H1 (cell line): ENCODE measurements at regions not wholly inside any gene's neighbourhood (a gene's known extent, or its start where the extent isn't known, plus 50 kb on each side); places are given as distances from the start of the nearest gene placed in this dataset.

ENCODE experiments used
- CTCF ChIA-PET: fragments of 300-600 bp; sonication (Branson Sonifier 250); formaldehyde crosslinking; loops from one replicate; lab custom pipeline; 2021; ENCODE audit not compliant: partially characterized antibody; lab: Charles Lee
- POLR2A ChIA-PET: fragments of 300-600 bp; sonication (Branson Sonifier 250); formaldehyde crosslinking; loops from one replicate; lab custom pipeline; 2021; ENCODE audit warnings: inconsistent platforms; ENCODE audit not compliant: partially characterized antibody; lab: Charles Lee
- DNase-seq, 2 experiments: peaks; one replicate each; pipeline versions ENCODE4 v3.0.0 to v3.0.0-alpha.2; 2010 to 2022; ENCODE audit warnings: low spot score in 2 of 2, low read depth in 1 of 2, mixed read lengths in 1 of 2
- FAIRE-seq: peaks from 2 replicates; lab custom pipeline; 2011; peaks lifted over from hg19 to GRCh38; lab: Jason Lieb, UNC
- H2AFZ ChIP-seq: 2 replicates; pipeline ENCODE4 v1.8.1; 2012; ENCODE audit warnings: low read length, inconsistent platforms
- H2AK5ac ChIP-seq: 2 replicates; pipeline ENCODE4 v1.6.1; 2013; ENCODE audit warnings: low read depth, low read length
- H2BK120ac ChIP-seq: replicated peaks from 2 replicates; pipeline ENCODE3; 2013; ENCODE audit warnings: low read depth, low read length, inconsistent platforms
- H2BK12ac ChIP-seq: 2 replicates; pipeline ENCODE4 v1.6.1; 2013; ENCODE audit warnings: low read depth, low read length
- H2BK15ac ChIP-seq: 2 replicates; pipeline ENCODE4 v1.6.1; 2013; ENCODE audit warnings: low read length
- H2BK20ac ChIP-seq: 2 replicates; pipeline ENCODE4 v1.6.1; 2013; ENCODE audit warnings: low read length
- H2BK5ac ChIP-seq: 2 replicates; pipeline ENCODE4 v1.6.1; 2013; ENCODE audit warnings: low read depth, low read length
- H3K14ac ChIP-seq: 2 replicates; pipeline ENCODE4 v1.6.1; 2013; ENCODE audit warnings: inconsistent platforms; ENCODE audit not compliant: insufficient read length
- H3K18ac ChIP-seq: 2 replicates; pipeline ENCODE4 v1.6.1; 2013; ENCODE audit warnings: low read length; ENCODE audit errors: extremely low read depth
- H3K23ac ChIP-seq: 2 replicates; pipeline ENCODE4 v1.6.1; 2013; ENCODE audit warnings: inconsistent platforms; ENCODE audit not compliant: insufficient read length
- H3K23me2 ChIP-seq: 2 replicates; pipeline ENCODE4 v1.6.1; 2013; ENCODE audit warnings: low read depth, low read length
- H3K27ac ChIP-seq: 2 replicates; pipeline ENCODE4 v1.6.1; 2011; ENCODE audit warnings: low read depth, low read length, inconsistent platforms
- H3K27me3 ChIP-seq, 4 experiments: replicated peaks in 1 of 4; 1 replicate in 1 of 4; 2 replicates in 3 of 4; pipeline versions ENCODE4 v1.6.1 to v1.8.1; 2011 to 2013; ENCODE audit warnings: low read length in 3 of 4, mild to moderate bottlenecking in 3 of 4, inconsistent platforms in 2 of 4, mixed read lengths in 2 of 4, moderate library complexity in 1 of 4; ENCODE audit not compliant: control insufficient read depth in 3 of 4, insufficient read depth in 3 of 4; ENCODE audit errors: extremely low read depth in 1 of 4
- H3K36me3 ChIP-seq, 4 experiments: 2 replicates each; pipeline versions ENCODE4 v1.6.1 to v1.8.1; 2011 to 2013; ENCODE audit warnings: mild to moderate bottlenecking in 4 of 4, low read length in 3 of 4, moderate library complexity in 2 of 4, control low read depth in 1 of 4, inconsistent platforms in 1 of 4; ENCODE audit not compliant: insufficient read depth in 4 of 4, control insufficient read depth in 2 of 4
- H3K4ac ChIP-seq: replicated peaks from 2 replicates; pipeline ENCODE3; 2013; ENCODE audit warnings: low read length, low read depth, mixed read lengths, inconsistent platforms; ENCODE audit not compliant: insufficient read length
- H3K4me1 ChIP-seq, 4 experiments: replicated peaks in 1 of 4; 1 replicate in 1 of 4; 2 replicates in 3 of 4; pipeline versions ENCODE4 v1.6.1 to v1.8.1; 2011 to 2013; ENCODE audit warnings: low read length in 3 of 4, inconsistent platforms in 2 of 4, mixed read lengths in 1 of 4; ENCODE audit not compliant: insufficient read depth in 4 of 4, control insufficient read depth in 3 of 4
- H3K4me2 ChIP-seq, 2 experiments: 2 replicates each; pipeline versions ENCODE4 v1.6.1 to v1.8.1; 2011 to 2013; ENCODE audit warnings: low read depth in 2 of 2, low read length in 2 of 2, control low read depth in 1 of 2, inconsistent platforms in 1 of 2, mild to moderate bottlenecking in 1 of 2; ENCODE audit not compliant: insufficient read depth in 1 of 2
- H3K4me3 ChIP-seq, 4 experiments: fragments of 200-600, 300-600 bp in 1 of 4; sonication (generic), shearing (Covaris generic), sonication (Bioruptor Twin) in 1 of 4; 2 replicates each; pipeline versions ENCODE4 v1.5.1 to v1.8.1; 2011 to 2016; ENCODE audit warnings: low read length in 4 of 4, low read depth in 3 of 4, control low read depth in 2 of 4, inconsistent platforms in 2 of 4, mild to moderate bottlenecking in 2 of 4, mixed read lengths in 1 of 4, moderate library complexity in 1 of 4; ENCODE audit not compliant: insufficient read depth in 2 of 4; ENCODE audit errors: extremely low read depth in 1 of 4
- H3K56ac ChIP-seq: replicated peaks from 2 replicates; pipeline ENCODE3; 2013; ENCODE audit warnings: low read depth, mild to moderate bottlenecking, mixed read lengths, low read length, inconsistent platforms; ENCODE audit not compliant: insufficient read length
- H3K79me1 ChIP-seq: 2 replicates; pipeline ENCODE4 v1.6.1; 2013; ENCODE audit warnings: low read depth, low read length, control low read depth
- H3K79me2 ChIP-seq, 2 experiments: 2 replicates each; pipeline versions ENCODE4 v1.6.1 to v1.8.1; 2012 to 2013; ENCODE audit warnings: low read length in 2 of 2, mild to moderate bottlenecking in 2 of 2, inconsistent platforms in 1 of 2; ENCODE audit not compliant: insufficient read depth in 2 of 2, control insufficient read depth in 1 of 2
- H3K9ac ChIP-seq, 4 experiments: replicated peaks in 1 of 4; 1 replicate in 1 of 4; 2 replicates in 3 of 4; pipeline versions ENCODE4 v1.6.1 to v1.8.1; 2011 to 2013; ENCODE audit warnings: low read depth in 3 of 4, low read length in 3 of 4, control low read depth in 2 of 4, mild to moderate bottlenecking in 2 of 4, moderate library complexity in 2 of 4, inconsistent platforms in 1 of 4; ENCODE audit errors: extremely low read depth in 1 of 4
- H3K9me3 ChIP-seq, 2 experiments: 2 replicates each; pipeline versions ENCODE4 v1.6.1 to v1.8.1; 2012 to 2013; ENCODE audit warnings: mild to moderate bottlenecking in 2 of 2, moderate library complexity in 2 of 2, control low read depth in 1 of 2, inconsistent platforms in 1 of 2, low read depth in 1 of 2, low read length in 1 of 2, mixed read lengths in 1 of 2; ENCODE audit not compliant: insufficient read depth in 2 of 2
- H4K20me1 ChIP-seq, 2 experiments: replicated peaks in 1 of 2; 2 replicates each; pipeline versions ENCODE3 to v1.8.1; 2011 to 2013; ENCODE audit warnings: inconsistent platforms in 2 of 2, low read length in 2 of 2, mild to moderate bottlenecking in 1 of 2; ENCODE audit not compliant: insufficient read depth in 2 of 2, control insufficient read depth in 1 of 2
- H4K5ac ChIP-seq: 2 replicates; pipeline ENCODE4 v1.6.1; 2013; ENCODE audit warnings: low read length, low read depth, mixed read lengths, inconsistent platforms; ENCODE audit not compliant: insufficient read length
- H4K8ac ChIP-seq: 2 replicates; pipeline ENCODE4 v1.8.0; 2013; ENCODE audit warnings: mild to moderate bottlenecking, moderate library complexity, low read length, inconsistent platforms; ENCODE audit not compliant: insufficient read depth; ENCODE audit errors: extremely low read depth
- H4K91ac ChIP-seq: replicated peaks from 2 replicates; pipeline ENCODE3; 2013; ENCODE audit warnings: low read length, mixed read lengths, inconsistent platforms; ENCODE audit not compliant: insufficient read length
- SP4 ChIP-seq: IDR thresholded peaks from 2 replicates; pipeline ENCODE4 v1.6.1; 2012; ENCODE audit warnings: low read length, inconsistent platforms
- WGBS, 2 experiments: shearing (Covaris generic) in 1 of 2; methylation state at CpG; one replicate each; pipeline versions ENCODE4 v1.1.6 to v1.1.7; 2013 to 2015; ENCODE audit warnings: low lambda C conversion rate in 2 of 2, mixed read lengths in 2 of 2, inconsistent platforms in 1 of 2, low coverage in 1 of 2, missing lambda C conversion rate in 1 of 2; ENCODE audit not compliant: insufficient replicate concordance in 2 of 2, insufficient coverage in 1 of 2, insufficient read length in 1 of 2; ENCODE audit errors: extremely low coverage in 1 of 2, missing lambda C conversion rate in 1 of 2; 5-methylcytosine and 5-hydroxymethylcytosine counted together

GRCh38 chr7:138208142-138208570 lies 131.9 kb downstream of the AKR1D1 start:
- no peaks in the 10 kb centered on the region; a peak in 2 of 7 replicates for H3K27me3 ChIP-seq
- peak overlapping the region; percentile 84 for H2BK120ac ChIP-seq
- peak overlapping the region; percentile 79 for H4K5ac ChIP-seq
- H3K4me1 ChIP-seq = peaks cover 14 to 38% (median 28%) of the 10 kb centered on the region in 4 experiments
- ChIA-PET POLR2A (interaction anchor here (1.0 to 3.9 kb wide), 15 partner anchors 10 to 253 kb away, joined by 3 to 27 read pairs (median 4); partner anchors contain the start of gene TRIM24), CTCF (interaction anchor here (0.7 to 2.2 kb wide), 6 partner anchors 9 to 175 kb away, joined by 3 to 4 read pairs (median 3); no protein-coding TSS in a partner anchor)
- H2BK5ac ChIP-seq = peak overlapping the region; percentile 99
- no peak overlapping the region for H2BK15ac ChIP-seq
- WGBS, 2 experiments = 17% methylated on average over 3 of the region's 3 CpGs; no CpG with 5 or more reads in 1 of the 2 experiments
- no peak overlapping the region for H3K4ac ChIP-seq
- no peaks in the 10 kb centered on the region for H3K79me2 ChIP-seq
- H3K23me2 ChIP-seq = no peaks in the 10 kb centered on the region
- H4K91ac ChIP-seq = peak overlapping the region; percentile 99
- peak overlapping the region; percentile 90 for H3K27ac ChIP-seq
- peak overlapping the region; percentile 100 for H3K18ac ChIP-seq
- peak overlapping the region; percentile 99; the same call in 1 of the 2 replicates for H2BK20ac ChIP-seq
- no peak overlapping the region for H3K23ac ChIP-seq
- no peaks in the 10 kb centered on the region for H3K79me1 ChIP-seq
- no peaks in the 10 kb centered on the region; a peak in 1 of 8 replicates for H3K36me3 ChIP-seq
- 0 out of 7 replicates have a peak overlapping the region, but pooled peaks of 1 of the 4 experiments have one; percentile 10 for H3K9ac ChIP-seq
- peak overlapping the region; percentile 70 for H2BK12ac ChIP-seq
- no peaks in the 10 kb centered on the region for H4K20me1 ChIP-seq
- no peaks in the 10 kb centered on the region for H3K9me3 ChIP-seq
- H4K8ac ChIP-seq = no peak overlapping the region
- no peak overlapping the region for H3K56ac ChIP-seq
- FAIRE-seq (no peak), DNase-seq (no peak)
- H3K4me3 ChIP-seq = peak overlapping the region in 1 of 4 experiments; percentile 10; a peak in 1 of 8 replicates
- H3K14ac ChIP-seq = no peak overlapping the region
- no peak overlapping the region for H2AFZ ChIP-seq
- peak overlapping the region; percentile 99 for H2AK5ac ChIP-seq
- peak overlapping the region; percentile 12 to 46; a peak in 2 of 4 replicates for H3K4me2 ChIP-seq
- TF ChIP-seq SP4 = no peak
